ENCODE measurements at regions not wholly inside any gene's neighbourhood (a gene's known extent, or its start where the extent isn't known, plus 50 kb on each side); places are given as distances from the start of the nearest gene placed in this dataset.

GRCh38 chr5:27855491-27855890 is 817.1 kb upstream of the CDH9 start:
- Histone ChIP-seq H3K27ac (ENCODE audit: insufficient read length, low read depth, low read length) (no peak overlapping the region), H3K4ac (ENCODE audit: low read depth, low read length) (no peak overlapping the region), H3K4me2 (ENCODE audit: insufficient read depth, insufficient read length, low read length) (no peak overlapping the region), H2AK5ac (ENCODE audit: insufficient read length, low read length) (no peak overlapping the region), H3K56ac (ENCODE audit: insufficient read length, low read depth, low read length) (no peak overlapping the region), H3K79me2 (ENCODE audit: insufficient read depth, low read length) (no peaks in the 10 kb centered on the region), H3K14ac (ENCODE audit: insufficient read depth, low read length) (no peak overlapping the region), H2BK12ac (ENCODE audit: insufficient read length, low read depth, low read length) (no peak overlapping the region), H2AFZ (ENCODE audit: low read length) (no peak overlapping the region), H3K79me1 (ENCODE audit: insufficient read depth, low read depth, low read length, poor library complexity, severe bottlenecking) (no peaks in the 10 kb centered on the region), H3K23me2 (ENCODE audit: insufficient read length, low read depth, low read length, poor library complexity, severe bottlenecking) (no peaks in the 10 kb centered on the region), H3K9ac (ENCODE audit: extremely low read depth, insufficient read length, low read length) (no peak overlapping the region), H3K9me3 (ENCODE audit: control insufficient read depth, low read depth, low read length) (peaks cover 4% of the 10 kb centered on the region), H3K27me3 (ENCODE audit: insufficient read depth, low read length) (no peaks in the 10 kb centered on the region), H3K18ac (ENCODE audit: insufficient read length, low read depth, low read length) (no peak overlapping the region), H2BK20ac (ENCODE audit: low read depth, low read length, poor library complexity, severe bottlenecking) (no peak overlapping the region), H4K20me1 (ENCODE audit: control insufficient read depth, insufficient read depth, insufficient read length) (no peaks in the 10 kb centered on the region), H3K4me1 (ENCODE audit: insufficient read depth, low read length) (no peaks in the 10 kb centered on the region), H2BK15ac (ENCODE audit: low read depth, low read length) (no peak overlapping the region), H4K91ac (ENCODE audit: insufficient read length, low read depth, low read length) (no peak overlapping the region), H3T11ph (ENCODE audit: low read length) (no peak overlapping the region), H2BK120ac (ENCODE audit: low read depth, low read length, poor library complexity, severe bottlenecking) (no peak overlapping the region), H3K23ac (ENCODE audit: insufficient read length, low read depth, low read length) (no peak overlapping the region), H2BK5ac (ENCODE audit: insufficient read length, low read length) (no peak overlapping the region), H4K5ac (ENCODE audit: insufficient read length, low read depth, low read length) (no peak overlapping the region), H4K8ac (replicated peaks; ENCODE audit: insufficient read length, low read depth, low read length) (no peak overlapping the region)
- DNase-seq: no peak
- peaks cover 6 to 8% of the 10 kb centered on the region in 2 experiments; a peak in 3 of 5 replicates for H3K9me3 Mint-ChIP-seq
- peaks cover 0 to 4% of the 10 kb centered on the region in 2 experiments; a peak in 2 of 4 replicates for H3K4me1 Mint-ChIP-seq
- no peak for TF ChIP-seq CTCF (conservative IDR thresholded peaks at IDR 0.05)
- no peaks in the 10 kb centered on the region for H3K27me3 Mint-ChIP-seq (ENCODE audit: low read depth)
- no peak overlapping the region for H3K27ac Mint-ChIP-seq
- H3K4me3 Mint-ChIP-seq: no peak overlapping the region
- WGBS (ENCODE audit: extremely low coverage, insufficient read length, low lambda C conversion rate): no CpG with 5 or more reads among the region's 1 CpG
- H3K36me3 Mint-ChIP-seq (ENCODE audit: insufficient read depth in 1 of 3, low read depth in 3 of 3): peaks cover 1 to 4% (median 3%) of the 10 kb centered on the region in 3 experiments; a peak in 4 of 7 replicates

Data from H9 (cell line).